ENCODE measurements at regions not wholly inside any gene's neighbourhood (a gene's known extent, or its start where the extent isn't known, plus 50 kb on each side); places are given as distances from the start of the nearest gene placed in this dataset.

DNA sequence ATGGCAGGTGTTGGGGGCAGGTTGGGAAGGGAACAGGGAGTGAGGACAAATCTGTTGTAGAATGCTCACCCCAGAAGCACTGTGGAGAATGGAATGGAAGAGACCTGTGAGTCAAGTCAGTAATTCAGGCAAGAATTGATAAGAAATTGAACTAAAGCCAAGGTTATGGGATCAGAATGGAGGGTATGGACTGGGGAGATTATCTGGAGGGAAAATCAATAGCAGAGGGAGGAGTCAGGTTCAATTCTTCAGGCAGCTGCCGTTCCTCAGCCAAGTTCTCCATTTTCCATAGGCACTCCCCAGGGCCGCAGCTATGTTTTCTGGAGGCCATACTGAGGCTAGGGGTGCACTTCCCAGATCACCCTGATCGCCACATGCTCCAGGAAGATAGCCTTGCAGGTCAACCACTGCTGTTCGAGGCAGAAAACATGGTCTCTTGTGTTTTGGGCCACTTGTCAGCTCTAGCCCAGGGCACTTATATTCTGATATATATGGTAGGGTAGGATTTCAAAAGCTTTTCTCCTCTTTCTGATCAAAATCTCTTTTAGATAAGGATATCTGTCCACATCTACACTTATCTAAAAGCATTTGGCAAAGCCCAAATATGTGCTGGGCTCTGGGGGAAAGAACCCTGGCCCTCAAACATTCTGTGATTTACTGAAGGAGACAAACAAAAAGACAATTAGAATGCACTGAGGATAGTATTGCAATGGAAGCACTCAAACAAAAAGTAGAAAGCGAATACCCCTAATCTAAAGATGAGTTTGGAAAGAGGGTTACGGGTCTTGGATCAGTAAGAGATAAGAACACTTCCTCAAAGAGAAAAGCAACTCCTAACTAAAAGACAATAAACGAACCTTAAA lies 92.3 kb downstream of the TMEM212 start:
- H3K4me3 ChIP-seq (ENCODE audit: low read length): no peak overlapping the region
- CTCF ChIA-PET: interaction anchor here (0.6 kb wide), 1 partner anchor 480 kb away, joined by 4 read pairs; no protein-coding TSS in a partner anchor
- no peaks in the 10 kb centered on the region for H3K9me3 ChIP-seq (ENCODE audit: control insufficient read depth in 2 of 3, low read length in 3 of 3)
- Mint-ChIP-seq H3K27me3 (peaks cover 0 to 14% (median 1%) of the 10 kb centered on the region in 5 donors), H3K27ac (no peak overlapping the region), H3K4me3 (no peak overlapping the region), H3K4me1 (peaks cover 0 to 7% (median 0%) of the 10 kb centered on the region in 7 donors), H3K36me3 (no peaks in the 10 kb centered on the region), H3K9me3 (no peaks in the 10 kb centered on the region)
- H3K27me3 ChIP-seq (ENCODE audit: control insufficient read depth in 2 of 2, insufficient read depth in 2 of 2, low read length in 2 of 2): no peaks in the 10 kb centered on the region
- intact Hi-C loops (cut with micrococcal nuclease): loop anchor here in 1 of 2 donors (1.0 kb wide), 1 partner anchor 104 kb away; the partner anchor contains the start of gene FNDC3B
- no peaks in the 10 kb centered on the region for H3K36me3 ChIP-seq (ENCODE audit: control insufficient read depth in 2 of 3, insufficient read depth in 3 of 3, low read length in 3 of 3)
- H3K27ac ChIP-seq (ENCODE audit: low read depth, low read length): no peak overlapping the region
- POLR2A ChIA-PET: no interaction called here
- DNase-seq (no peak), ATAC-seq (peak; percentile 53)
- no peaks in the 10 kb centered on the region for H3K4me1 ChIP-seq (ENCODE audit: control insufficient read depth in 2 of 2, insufficient read depth in 2 of 2, low read length in 2 of 2)

DNA sequence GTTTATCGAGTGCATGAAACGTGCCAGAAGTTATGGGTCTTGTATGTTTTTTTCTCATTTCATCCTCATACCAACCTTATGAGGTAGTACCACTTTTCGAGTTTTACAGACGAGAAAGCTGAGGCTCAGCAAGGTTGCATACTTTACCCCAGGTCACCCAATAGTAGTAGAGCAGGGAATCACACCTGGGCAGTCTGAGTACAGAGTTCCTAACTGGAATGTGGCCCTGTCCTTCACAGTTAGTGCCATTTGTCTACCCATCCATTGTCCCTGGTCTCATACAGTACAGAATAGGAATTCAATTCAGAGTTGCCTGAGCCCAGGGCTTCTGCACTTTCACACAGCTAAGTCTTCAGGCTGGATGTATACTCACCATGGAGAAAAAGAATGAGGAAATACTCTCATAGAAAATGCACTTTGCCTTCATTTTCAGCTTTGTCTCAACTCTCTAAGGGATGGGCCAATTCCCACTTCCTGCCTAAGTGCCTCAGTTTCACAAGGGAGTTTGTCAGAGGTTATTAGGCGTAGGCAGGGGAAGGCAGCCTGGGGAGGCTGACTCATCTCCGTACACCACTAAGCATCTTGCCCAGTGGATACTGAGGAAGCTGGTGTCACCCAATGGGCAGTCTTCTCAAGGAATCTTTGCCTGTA lies 93.2 kb downstream of the TMEM212 start:
- H3K9me3 ChIP-seq (ENCODE audit: control insufficient read depth in 2 of 3, low read length in 3 of 3): no peaks in the 10 kb centered on the region
- ATAC-seq: peak; percentile 86
- Mint-ChIP-seq H3K27ac (no peak overlapping the region), H3K27me3 (peaks cover 0 to 14% (median 0%) of the 10 kb centered on the region in 5 donors), H3K4me3 (no peak overlapping the region), H3K9me3 (no peaks in the 10 kb centered on the region), H3K36me3 (no peaks in the 10 kb centered on the region), H3K4me1 (peaks cover 0 to 7% (median 0%) of the 10 kb centered on the region in 7 donors)
- no peak overlapping the region for H3K4me3 ChIP-seq (ENCODE audit: low read length)
- no peaks in the 10 kb centered on the region for H3K36me3 ChIP-seq (ENCODE audit: control insufficient read depth in 2 of 3, insufficient read depth in 3 of 3, low read length in 3 of 3)
- no peaks in the 10 kb centered on the region for H3K4me1 ChIP-seq (ENCODE audit: control insufficient read depth in 2 of 2, insufficient read depth in 2 of 2, low read length in 2 of 2)
- ChIA-PET CTCF (no interaction called here), POLR2A (no interaction called here)
- DNase-seq: no peak
- no peak overlapping the region for H3K27ac ChIP-seq (ENCODE audit: low read depth, low read length)
- no peaks in the 10 kb centered on the region for H3K27me3 ChIP-seq (ENCODE audit: control insufficient read depth in 2 of 2, insufficient read depth in 2 of 2, low read length in 2 of 2)
- intact Hi-C loops (cut with micrococcal nuclease): no loop called here

GRCh38 chr3:171939578-171939977 lies 96.4 kb downstream of the TMEM212 start:
- no peak overlapping the region for H3K27ac Mint-ChIP-seq
- H3K27me3 Mint-ChIP-seq: peaks cover 0 to 8% (median 4%) of the 10 kb centered on the region in 5 donors
- H3K4me1 Mint-ChIP-seq: peaks cover 0 to 7% (median 0%) of the 10 kb centered on the region in 7 donors
- no peak for ATAC-seq
- no peaks in the 10 kb centered on the region for H3K4me1 ChIP-seq (ENCODE audit: control insufficient read depth in 2 of 2, insufficient read depth in 2 of 2, low read length in 2 of 2)
- no peak for DNase-seq
- H3K4me3 Mint-ChIP-seq: no peak overlapping the region
- H3K27ac ChIP-seq (ENCODE audit: low read depth, low read length): no peak overlapping the region
- H3K9me3 ChIP-seq (ENCODE audit: control insufficient read depth in 2 of 3, low read length in 3 of 3): no peaks in the 10 kb centered on the region
- H3K27me3 ChIP-seq (ENCODE audit: control insufficient read depth in 2 of 2, insufficient read depth in 2 of 2, low read length in 2 of 2): no peaks in the 10 kb centered on the region
- no peaks in the 10 kb centered on the region for H3K9me3 Mint-ChIP-seq
- H3K36me3 Mint-ChIP-seq: no peaks in the 10 kb centered on the region
- H3K4me3 ChIP-seq (ENCODE audit: low read length): no peak overlapping the region
- ChIA-PET CTCF (no interaction called here), POLR2A (interaction anchor here (0.8 kb wide), 1 partner anchor 36 kb away, joined by 3 read pairs; no protein-coding TSS in a partner anchor)
- H3K36me3 ChIP-seq (ENCODE audit: control insufficient read depth in 2 of 3, insufficient read depth in 3 of 3, low read length in 3 of 3): no peaks in the 10 kb centered on the region
- intact Hi-C loops (cut with micrococcal nuclease): no loop called here

DNA sequence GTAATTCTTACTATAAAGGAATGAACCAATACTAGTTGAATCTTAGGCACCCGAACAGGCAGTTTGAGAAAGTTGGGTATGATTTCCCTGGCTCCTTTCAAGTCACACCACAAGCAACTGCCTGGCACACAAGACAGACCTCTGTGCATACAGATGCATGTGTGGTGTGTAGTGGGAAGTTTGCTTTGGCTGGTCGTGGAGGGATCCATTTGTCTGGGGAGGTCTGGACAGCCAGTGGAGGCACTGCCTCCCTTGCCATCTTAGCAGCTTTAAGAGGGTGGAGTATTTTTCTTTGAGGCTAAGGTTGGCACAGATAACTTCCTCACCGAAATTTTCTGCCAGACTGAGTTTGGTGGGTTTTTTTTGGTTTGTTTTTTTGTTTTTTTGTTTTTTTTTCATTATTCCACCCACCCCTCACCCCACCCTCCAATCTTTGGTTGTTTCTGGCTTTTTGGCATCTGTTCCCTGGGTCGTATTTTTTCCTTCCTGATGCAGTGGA lies 97.1 kb downstream of the TMEM212 start:
- Mint-ChIP-seq H3K27ac (no peak overlapping the region), H3K4me3 (no peak overlapping the region), H3K9me3 (no peaks in the 10 kb centered on the region), H3K36me3 (no peaks in the 10 kb centered on the region), H3K4me1 (peaks cover 0 to 4% (median 0%) of the 10 kb centered on the region in 7 donors), H3K27me3 (peaks cover 0 to 6% (median 0%) of the 10 kb centered on the region in 5 donors)
- Histone ChIP-seq H3K4me3 (ENCODE audit: low read length) (no peak overlapping the region), H3K27ac (ENCODE audit: low read depth, low read length) (no peak overlapping the region), H3K36me3 (ENCODE audit: control insufficient read depth in 2 of 3, insufficient read depth in 3 of 3, low read length in 3 of 3) (no peaks in the 10 kb centered on the region), H3K9me3 (ENCODE audit: control insufficient read depth in 2 of 3, low read length in 3 of 3) (no peaks in the 10 kb centered on the region), H3K4me1 (ENCODE audit: control insufficient read depth in 2 of 2, insufficient read depth in 2 of 2, low read length in 2 of 2) (no peaks in the 10 kb centered on the region), H3K27me3 (ENCODE audit: control insufficient read depth in 2 of 2, insufficient read depth in 2 of 2, low read length in 2 of 2) (no peaks in the 10 kb centered on the region)
- ChIA-PET POLR2A (no interaction called here), CTCF (no interaction called here)
- intact Hi-C loops (cut with micrococcal nuclease): no loop called here
- DNase-seq: no peak
- ATAC-seq: no peak

GRCh38 chr3:171943262-171944117 lies 95.9 kb upstream of the FNDC3B start:
- Mint-ChIP-seq H3K9me3 (peaks cover 0 to 9% (median 0%) of the 10 kb centered on the region in 11 donors), H3K36me3 (peaks cover 0 to 4% (median 0%) of the 10 kb centered on the region in 5 donors), H3K4me1 (no peaks in the 10 kb centered on the region), H3K4me3 (no peak overlapping the region), H3K27me3 (peaks cover 5 to 10% (median 8%) of the 10 kb centered on the region in 5 donors), H3K27ac (no peak overlapping the region)
- Histone ChIP-seq H3K4me1 (ENCODE audit: control insufficient read depth in 2 of 2, insufficient read depth in 2 of 2, low read length in 2 of 2) (no peaks in the 10 kb centered on the region), H3K27me3 (ENCODE audit: control insufficient read depth in 2 of 2, insufficient read depth in 2 of 2, low read length in 2 of 2) (no peaks in the 10 kb centered on the region), H3K27ac (ENCODE audit: low read depth, low read length) (no peak overlapping the region), H3K36me3 (ENCODE audit: control insufficient read depth in 2 of 3, insufficient read depth in 3 of 3, low read length in 3 of 3) (no peaks in the 10 kb centered on the region), H3K9me3 (ENCODE audit: control insufficient read depth in 2 of 3, low read length in 3 of 3) (no peaks in the 10 kb centered on the region), H3K4me3 (ENCODE audit: low read length) (no peak overlapping the region)
- ChIA-PET POLR2A (no interaction called here), CTCF (no interaction called here)
- no peak for DNase-seq
- intact Hi-C loops (cut with micrococcal nuclease): no loop called here
- ATAC-seq: no peak

- no peaks in the 10 kb centered on the region for H3K4me1 ChIP-seq (ENCODE audit: control insufficient read depth in 2 of 2, insufficient read depth in 2 of 2, low read length in 2 of 2)
- no peak overlapping the region for H3K27ac Mint-ChIP-seq
- ChIA-PET POLR2A (no interaction called here), CTCF (no interaction called here)
- peaks cover 5 to 10% (median 8%) of the 10 kb centered on the region in 5 donors for H3K27me3 Mint-ChIP-seq
- H3K27me3 ChIP-seq (ENCODE audit: control insufficient read depth in 2 of 2, insufficient read depth in 2 of 2, low read length in 2 of 2): no peaks in the 10 kb centered on the region
- H3K36me3 Mint-ChIP-seq: peaks cover 0 to 4% (median 0%) of the 10 kb centered on the region in 5 donors
- H3K36me3 ChIP-seq (ENCODE audit: control insufficient read depth in 2 of 3, insufficient read depth in 3 of 3, low read length in 3 of 3): no peaks in the 10 kb centered on the region
- intact Hi-C loops (cut with micrococcal nuclease): no loop called here
- H3K4me3 ChIP-seq (ENCODE audit: low read length): no peak overlapping the region
- H3K9me3 Mint-ChIP-seq: peaks cover 0 to 9% (median 0%) of the 10 kb centered on the region in 11 donors
- H3K4me1 Mint-ChIP-seq: no peaks in the 10 kb centered on the region
- H3K9me3 ChIP-seq (ENCODE audit: control insufficient read depth in 2 of 3, low read length in 3 of 3): no peaks in the 10 kb centered on the region
- H3K4me3 Mint-ChIP-seq: no peak overlapping the region
- H3K27ac ChIP-seq (ENCODE audit: low read depth, low read length): no peak overlapping the region
- DNase-seq: no peak
- ATAC-seq: no peak
Observed at GRCh38 chr3:171944118-171945016, 95.0 kb upstream of the FNDC3B start.

Measured in naive thymus-derived CD4-positive, alpha-beta T cell (primary cell).